ENCODE measurements at regions not wholly inside any gene's neighbourhood (a gene's known extent, or its start where the extent isn't known, plus 50 kb on each side); places are given as distances from the start of the nearest gene placed in this dataset.

DNA sequence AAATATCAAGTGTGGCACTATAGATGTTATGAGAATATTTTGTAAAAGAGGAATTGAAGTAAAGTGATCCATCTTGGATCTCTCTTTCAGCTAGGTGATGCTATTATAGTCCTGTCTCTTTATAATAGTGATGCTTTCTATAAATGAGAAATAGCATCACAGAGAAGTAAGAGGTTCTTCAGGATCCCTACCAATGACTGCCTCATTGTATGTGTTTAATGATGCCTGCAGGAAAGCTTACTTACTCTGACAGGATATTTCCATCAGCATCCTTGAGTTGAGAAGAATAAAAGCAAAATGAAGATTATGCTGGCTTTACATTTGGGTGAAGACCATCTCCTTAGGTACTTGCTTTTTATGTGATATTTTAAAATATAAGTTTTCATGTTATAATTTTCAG is 846.0 kb upstream of the LRFN5 start:
- intact Hi-C loops (cut with DNase I; ENCODE audit: low total_unique reads): no loop called here
- TF ChIP-seq POLR2AphosphoS5 (IDR thresholded peaks at IDR 0.05) (no peak), EP300 (IDR thresholded peaks at IDR 0.05) (no peak), POLR2A (IDR thresholded peaks at IDR 0.05) (no peak)
- TF ChIP-seq, protein P1, sequence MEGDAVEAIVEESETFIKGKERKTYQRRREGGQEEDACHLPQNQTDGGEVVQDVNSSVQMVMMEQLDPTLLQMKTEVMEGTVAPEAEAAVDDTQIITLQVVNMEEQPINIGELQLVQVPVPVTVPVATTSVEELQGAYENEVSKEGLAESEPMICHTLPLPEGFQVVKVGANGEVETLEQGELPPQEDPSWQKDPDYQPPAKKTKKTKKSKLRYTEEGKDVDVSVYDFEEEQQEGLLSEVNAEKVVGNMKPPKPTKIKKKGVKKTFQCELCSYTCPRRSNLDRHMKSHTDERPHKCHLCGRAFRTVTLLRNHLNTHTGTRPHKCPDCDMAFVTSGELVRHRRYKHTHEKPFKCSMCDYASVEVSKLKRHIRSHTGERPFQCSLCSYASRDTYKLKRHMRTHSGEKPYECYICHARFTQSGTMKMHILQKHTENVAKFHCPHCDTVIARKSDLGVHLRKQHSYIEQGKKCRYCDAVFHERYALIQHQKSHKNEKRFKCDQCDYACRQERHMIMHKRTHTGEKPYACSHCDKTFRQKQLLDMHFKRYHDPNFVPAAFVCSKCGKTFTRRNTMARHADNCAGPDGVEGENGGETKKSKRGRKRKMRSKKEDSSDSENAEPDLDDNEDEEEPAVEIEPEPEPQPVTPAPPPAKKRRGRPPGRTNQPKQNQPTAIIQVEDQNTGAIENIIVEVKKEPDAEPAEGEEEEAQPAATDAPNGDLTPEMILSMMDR (IDR thresholded peaks at IDR 0.05): no peak

DNA sequence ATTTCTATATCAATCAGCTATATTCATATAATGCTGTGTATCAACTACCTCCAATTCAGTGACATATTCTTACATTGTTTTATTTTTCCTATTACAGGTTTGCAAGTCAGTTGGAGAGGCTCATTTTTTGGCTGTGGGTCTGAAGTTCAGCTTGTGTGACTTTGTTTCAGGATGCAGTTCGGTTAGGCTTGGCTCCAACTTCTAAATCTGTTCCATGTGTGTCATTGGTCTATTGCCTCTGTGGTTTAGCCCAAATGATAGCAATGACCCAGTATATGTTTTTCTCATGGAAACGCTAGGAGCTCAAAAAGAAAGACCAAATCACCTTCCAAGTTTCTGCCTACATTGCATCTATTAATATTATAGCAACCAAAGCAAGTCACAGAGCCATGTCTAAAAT is 848.6 kb upstream of the LRFN5 start:
- Histone ChIP-seq H3K4me1 (no peaks in the 10 kb centered on the region), H3K27ac (no peak overlapping the region), H3K9me3 (peaks cover 0 to 25% (median 11%) of the 10 kb centered on the region in 4 donors), H3K4me3 (no peak overlapping the region), H3K27me3 (no peaks in the 10 kb centered on the region), H3K36me3 (no peaks in the 10 kb centered on the region)
- WGBS, 5 donors: 60 to 86% (median 75%) methylated on average over 2 of the region's 2 CpGs
- no peak for TF ChIP-seq EP300 (IDR thresholded peaks at IDR 0.05)
- no peak for TF ChIP-seq POLR2AphosphoS5 (IDR thresholded peaks at IDR 0.05)
- TF ChIP-seq, protein P1 (IDR thresholded peaks at IDR 0.05): no peak
- no peak for TF ChIP-seq POLR2A (IDR thresholded peaks at IDR 0.05)
- intact Hi-C loops (cut with DNase I; ENCODE audit: low total_unique reads): no loop called here
- peak in 1 of 2 donors; percentile 10 for DNase-seq

More for the DNA sequence above, 846.0 kb upstream of the LRFN5 start:
- no peaks in the 10 kb centered on the region for H3K36me3 ChIP-seq
- no peaks in the 10 kb centered on the region for H3K27me3 ChIP-seq
- no peaks in the 10 kb centered on the region for H3K4me1 ChIP-seq
- H3K27ac ChIP-seq: no peak overlapping the region
- DNase-seq: no peak
- H3K9me3 ChIP-seq: peaks cover 0 to 12% (median 0%) of the 10 kb centered on the region in 4 donors
- no peak overlapping the region for H3K4me3 ChIP-seq

DNA sequence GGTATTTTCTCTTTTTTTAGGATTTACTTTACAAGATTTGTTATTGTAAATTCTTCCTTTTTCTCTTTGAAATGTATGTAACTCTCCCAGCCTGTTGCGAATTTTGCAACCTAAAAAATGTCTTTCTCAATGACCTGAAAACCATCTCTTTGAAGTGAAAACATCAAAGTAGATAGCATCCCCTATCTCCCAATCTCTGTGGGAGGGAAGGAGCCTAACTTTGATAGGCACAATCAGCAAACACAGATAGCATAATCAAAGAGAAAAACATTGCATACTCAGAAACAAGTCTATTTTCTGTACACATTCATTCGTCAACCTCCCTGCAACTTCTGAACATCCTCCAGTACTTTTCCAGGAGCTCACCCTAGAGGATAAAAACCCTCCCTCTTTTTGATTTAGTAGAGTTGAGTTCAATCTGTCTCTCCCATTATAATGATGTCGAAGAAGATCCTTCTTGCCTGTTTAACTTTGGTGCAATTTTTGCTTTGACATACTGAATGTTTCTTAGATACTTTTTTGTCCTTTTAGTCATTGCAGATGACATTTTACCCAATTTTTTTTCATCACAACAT is 849.2 kb upstream of the LRFN5 start:
- Histone ChIP-seq H3K4me1 (no peaks in the 10 kb centered on the region), H3K27ac (no peak overlapping the region), H3K36me3 (no peaks in the 10 kb centered on the region), H3K9me3 (peaks cover 0 to 29% (median 11%) of the 10 kb centered on the region in 4 donors), H3K27me3 (no peaks in the 10 kb centered on the region), H3K4me3 (no peak overlapping the region)
- TF ChIP-seq, protein P1 (IDR thresholded peaks at IDR 0.05): no peak
- TF ChIP-seq EP300 (IDR thresholded peaks at IDR 0.05) (no peak), POLR2A (IDR thresholded peaks at IDR 0.05) (no peak), POLR2AphosphoS5 (IDR thresholded peaks at IDR 0.05) (no peak)
- no peak for DNase-seq
- intact Hi-C loops (cut with DNase I; ENCODE audit: low total_unique reads): no loop called here
- 59 to 70% (median 65%) methylated on average over 3 of the region's 3 CpGs for WGBS, 5 donors

DNA sequence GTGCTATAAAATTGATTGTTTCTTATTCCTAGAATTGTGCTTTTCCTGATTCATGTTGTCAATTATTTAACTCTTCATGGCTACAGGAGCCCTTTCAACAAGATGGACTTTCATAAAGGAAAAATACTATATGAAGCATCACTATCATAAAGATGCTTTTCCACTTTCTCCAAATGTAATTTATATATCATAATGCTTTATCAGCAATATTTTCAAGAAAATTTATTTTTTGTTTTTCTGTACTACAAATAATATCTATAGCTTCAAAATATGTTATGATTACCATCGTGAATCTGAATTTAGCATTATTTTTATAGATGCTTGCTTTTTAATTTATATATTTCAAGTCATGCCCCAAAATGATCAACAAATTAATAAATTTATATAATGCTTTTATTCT is 873.5 kb upstream of the LRFN5 start:
- Histone ChIP-seq H3K36me3 (no peaks in the 10 kb centered on the region), H3K4me3 (no peak overlapping the region), H3K4me1 (no peaks in the 10 kb centered on the region), H3K27ac (no peak overlapping the region), H3K9me3 (peaks cover 0 to 31% (median 14%) of the 10 kb centered on the region in 4 donors), H3K27me3 (no peaks in the 10 kb centered on the region)
- no peak for TF ChIP-seq POLR2A (IDR thresholded peaks at IDR 0.05)
- no peak for TF ChIP-seq POLR2AphosphoS5 (IDR thresholded peaks at IDR 0.05)
- TF ChIP-seq EP300 (IDR thresholded peaks at IDR 0.05): no peak
- TF ChIP-seq, protein P1 (IDR thresholded peaks at IDR 0.05): no peak
- WGBS, 5 donors: 86 to 97% (median 90%) methylated on average over 1 of the region's 1 CpG
- no peak for DNase-seq
- intact Hi-C loops (cut with DNase I; ENCODE audit: low total_unique reads): no loop called here

Data from stomach (tissue), 8 donors.